ENCODE measurements at regions not wholly inside any gene's neighbourhood (a gene's known extent, or its start where the extent isn't known, plus 50 kb on each side); places are given as distances from the start of the nearest gene placed in this dataset.

DNA sequence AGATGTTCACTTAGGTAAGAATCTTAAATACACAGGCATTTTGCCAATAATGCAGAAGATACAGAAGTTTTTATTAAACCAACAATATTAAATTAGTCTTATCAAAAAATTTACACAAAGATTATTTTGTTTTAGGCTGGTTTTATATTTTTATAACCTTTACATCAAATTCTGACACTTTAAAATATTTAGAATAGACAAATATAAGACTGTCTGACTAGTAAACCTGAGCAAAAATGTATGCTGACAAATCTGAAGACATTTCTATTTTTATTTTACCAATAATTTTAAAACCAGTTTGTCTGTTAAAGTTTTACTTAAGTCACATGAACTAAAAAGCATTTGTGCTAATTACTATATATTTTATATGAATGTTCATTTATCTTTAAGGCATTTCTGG is 72.1 kb upstream of the ZNF236 start:
- POLR2A ChIA-PET, result no interaction called here
- H3K9me1 ChIP-seq (replicated peaks; ENCODE audit: control insufficient read depth, extremely low read depth, insufficient read depth, low read length), result no peaks in the 10 kb centered on the region
- no peaks in the 10 kb centered on the region for H3K9me3 ChIP-seq (replicated peaks; ENCODE audit: control insufficient read depth, insufficient read depth, low read length)
- intact Hi-C loops (cut with micrococcal nuclease), result no loop called here
- CTCF ChIA-PET, result interaction anchor here (0.6 kb wide), 1 partner anchor 1562 kb away, joined by 3 read pairs; no protein-coding TSS in a partner anchor
- BruUV-seq (replicated peaks), result no TSS peak
- dilution Hi-C loops (cut with MboI; ENCODE audit: extremely low pct_ligation_motif_present, low sequenced_read_pairs), result no loop called here
- H3K36me3 ChIP-seq (ENCODE audit: control insufficient read depth in 2 of 2, extremely low read depth in 1 of 2, insufficient read depth in 2 of 2, low read length in 2 of 2), result no peaks in the 10 kb centered on the region
- H3K4me2 ChIP-seq (ENCODE audit: insufficient read depth, low read length), result no peak overlapping the region
- TF ChIP-seq MYC (IDR thresholded peaks at IDR 0.05; ENCODE audit: low read depth, low read length) (no peak), JUN (IDR thresholded peaks at IDR 0.05; ENCODE audit: borderline replicate concordance, insufficient read depth, insufficient read length, low read depth) (no peak), FOS (IDR thresholded peaks at IDR 0.05; ENCODE audit: borderline replicate concordance, insufficient read depth, low read length) (no peak), POLR2AphosphoS5 (IDR thresholded peaks at IDR 0.05; ENCODE audit: insufficient read depth, low read depth, low read length) (no peak), POLR2A (IDR thresholded peaks at IDR 0.05; ENCODE audit: low read depth, low read length) (no peak), EZH2 (IDR thresholded peaks at IDR 0.05; ENCODE audit: borderline replicate concordance, low read depth, low read length, severe bottlenecking) (no peak), GATA2 (IDR thresholded peaks at IDR 0.05; ENCODE audit: insufficient read depth, insufficient read length, low read depth, low read length) (no peak)
- TF ChIP-seq, protein P1, sequence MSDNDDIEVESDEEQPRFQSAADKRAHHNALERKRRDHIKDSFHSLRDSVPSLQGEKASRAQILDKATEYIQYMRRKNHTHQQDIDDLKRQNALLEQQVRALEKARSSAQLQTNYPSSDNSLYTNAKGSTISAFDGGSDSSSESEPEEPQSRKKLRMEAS (IDR thresholded peaks at IDR 0.05; ENCODE audit: insufficient read depth, insufficient read length), result no peak
- TF ChIP-seq, protein P2, sequence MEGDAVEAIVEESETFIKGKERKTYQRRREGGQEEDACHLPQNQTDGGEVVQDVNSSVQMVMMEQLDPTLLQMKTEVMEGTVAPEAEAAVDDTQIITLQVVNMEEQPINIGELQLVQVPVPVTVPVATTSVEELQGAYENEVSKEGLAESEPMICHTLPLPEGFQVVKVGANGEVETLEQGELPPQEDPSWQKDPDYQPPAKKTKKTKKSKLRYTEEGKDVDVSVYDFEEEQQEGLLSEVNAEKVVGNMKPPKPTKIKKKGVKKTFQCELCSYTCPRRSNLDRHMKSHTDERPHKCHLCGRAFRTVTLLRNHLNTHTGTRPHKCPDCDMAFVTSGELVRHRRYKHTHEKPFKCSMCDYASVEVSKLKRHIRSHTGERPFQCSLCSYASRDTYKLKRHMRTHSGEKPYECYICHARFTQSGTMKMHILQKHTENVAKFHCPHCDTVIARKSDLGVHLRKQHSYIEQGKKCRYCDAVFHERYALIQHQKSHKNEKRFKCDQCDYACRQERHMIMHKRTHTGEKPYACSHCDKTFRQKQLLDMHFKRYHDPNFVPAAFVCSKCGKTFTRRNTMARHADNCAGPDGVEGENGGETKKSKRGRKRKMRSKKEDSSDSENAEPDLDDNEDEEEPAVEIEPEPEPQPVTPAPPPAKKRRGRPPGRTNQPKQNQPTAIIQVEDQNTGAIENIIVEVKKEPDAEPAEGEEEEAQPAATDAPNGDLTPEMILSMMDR (IDR thresholded peaks at IDR 0.05; ENCODE audit: extremely low read depth in 1 of 2, insufficient read depth in 1 of 2, low read depth in 1 of 2, low read length in 2 of 2), result no peak
- H3K4me3 ChIP-seq (replicated peaks in 1 of 3; ENCODE audit: insufficient read depth in 1 of 3, low read depth in 1 of 3, low read length in 3 of 3), result no peak overlapping the region
- DNase-seq (ENCODE audit: low read depth, low spot score) (no peak), FAIRE-seq (no peak)
- no peaks in the 10 kb centered on the region for H3K27me3 ChIP-seq (ENCODE audit: control insufficient read depth in 2 of 2, insufficient read depth in 2 of 2, low read length in 2 of 2)
- H3K27ac ChIP-seq (ENCODE audit: insufficient read depth, low read depth, low read length), result no peak overlapping the region
- H3K4me1 ChIP-seq (ENCODE audit: control insufficient read depth, extremely low read depth, insufficient read depth, low read length), result no peaks in the 10 kb centered on the region
- H3K79me2 ChIP-seq (ENCODE audit: control insufficient read depth, insufficient read depth, low read length), result no peaks in the 10 kb centered on the region
- no peaks in the 10 kb centered on the region for H4K20me1 ChIP-seq (replicated peaks; ENCODE audit: control insufficient read depth, extremely low read depth, insufficient read depth, low read length)
- no peak overlapping the region for H3K9ac ChIP-seq (replicated peaks; ENCODE audit: extremely low read depth, insufficient read depth, low read length)
- no peak overlapping the region for H2AFZ ChIP-seq (ENCODE audit: low read depth, low read length)
